ENCODE measurements at regions not wholly inside any gene's neighbourhood (a gene's known extent, or its start where the extent isn't known, plus 50 kb on each side); places are given as distances from the start of the nearest gene placed in this dataset.

DNA sequence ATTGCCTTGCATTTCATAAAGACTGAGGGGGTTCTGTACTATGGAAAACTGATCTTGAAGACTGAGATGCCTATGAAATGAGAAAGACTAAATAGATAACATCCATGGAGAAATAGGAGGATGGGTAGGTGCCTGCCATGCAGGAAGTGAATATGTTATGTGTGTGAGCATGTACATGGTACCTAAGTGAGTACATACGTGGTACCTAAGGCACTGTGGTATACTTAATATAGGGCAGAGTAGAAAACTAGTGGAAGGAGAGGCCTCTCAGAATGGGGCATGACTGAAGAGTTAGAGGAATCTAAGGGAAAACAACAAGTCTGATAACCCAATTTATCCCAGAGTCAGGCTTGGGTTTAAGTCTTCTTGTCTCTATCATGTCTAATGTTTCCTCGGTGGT, 161.8 kb upstream of the DCN start:
- Histone ChIP-seq H3K36me3 (ENCODE audit: insufficient read depth, low read length) (no peaks in the 10 kb centered on the region), H3K4me1 (ENCODE audit: insufficient read depth, low read length) (no peaks in the 10 kb centered on the region)
- WGBS, result 95% methylated on average over 2 of the region's 2 CpGs

DNA sequence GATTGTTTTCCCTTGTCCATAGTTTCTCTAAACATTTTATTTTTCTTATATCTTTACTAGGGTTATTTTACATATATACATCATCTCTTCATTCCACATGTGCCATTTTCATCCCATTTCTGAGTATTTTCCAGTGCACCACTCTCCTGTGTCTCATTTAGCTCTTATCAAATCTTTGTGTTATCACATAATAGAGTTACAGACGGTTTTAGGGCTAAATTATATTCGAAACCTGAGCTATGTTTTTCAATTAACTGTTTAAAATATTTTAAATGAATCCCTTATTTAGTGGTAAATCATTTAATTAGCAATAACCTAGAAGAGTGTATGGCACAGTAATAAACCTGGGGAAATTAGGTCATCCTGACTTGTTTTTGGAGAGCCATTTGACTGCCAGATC, 160.4 kb upstream of the DCN start:
- no CpG with 5 or more reads among the region's 2 CpGs for WGBS
- Histone ChIP-seq H3K9me3 (ENCODE audit: insufficient read depth, low read depth, low read length) (no peaks in the 10 kb centered on the region), H3K9ac (ENCODE audit: low read depth, low read length) (no peak overlapping the region)

More for the DNA sequence above, 161.8 kb upstream of the DCN start:
- H3K9me3 ChIP-seq (ENCODE audit: insufficient read depth, low read depth, low read length), result no peaks in the 10 kb centered on the region
- H3K27me3 ChIP-seq (ENCODE audit: insufficient read depth, low read length), result no peaks in the 10 kb centered on the region
- no peak overlapping the region for H3K9ac ChIP-seq (ENCODE audit: low read depth, low read length)
- H3K27ac ChIP-seq (ENCODE audit: low read depth, low read length), result no peak overlapping the region
- H3K4me3 ChIP-seq (ENCODE audit: low read length), result no peak overlapping the region

DNA sequence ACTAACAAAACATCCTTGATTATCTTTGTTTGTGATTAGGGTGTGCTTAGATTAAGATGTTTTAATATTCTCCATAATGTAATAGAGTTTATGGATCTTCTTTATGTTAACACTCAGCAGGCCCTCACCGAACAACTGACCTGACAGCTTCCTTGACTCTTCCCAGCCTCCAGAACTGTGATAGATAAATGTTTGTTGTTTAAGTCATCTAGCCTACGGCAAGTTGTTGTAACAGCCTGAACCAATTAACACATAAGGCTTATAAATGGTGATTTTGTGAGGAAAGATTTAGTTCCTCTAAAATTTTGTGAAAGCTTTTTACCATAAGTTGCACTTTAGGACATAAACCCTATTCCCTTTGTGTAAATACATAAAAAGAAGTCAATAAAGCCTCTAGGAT, 156.5 kb upstream of the DCN start:
- Histone ChIP-seq H3K27ac (ENCODE audit: low read depth, low read length) (no peak overlapping the region), H3K4me1 (ENCODE audit: insufficient read depth, low read length) (no peaks in the 10 kb centered on the region), H3K4me3 (ENCODE audit: low read length) (no peak overlapping the region), H3K27me3 (ENCODE audit: insufficient read depth, low read length) (no peaks in the 10 kb centered on the region), H3K9me3 (ENCODE audit: insufficient read depth, low read depth, low read length) (no peaks in the 10 kb centered on the region), H3K9ac (ENCODE audit: low read depth, low read length) (no peak overlapping the region), H3K36me3 (ENCODE audit: insufficient read depth, low read length) (no peaks in the 10 kb centered on the region)
- no CpG with 5 or more reads among the region's 2 CpGs for WGBS

More for the DNA sequence above, 160.4 kb upstream of the DCN start:
- Histone ChIP-seq H3K4me3 (ENCODE audit: low read length) (no peak overlapping the region), H3K27me3 (ENCODE audit: insufficient read depth, low read length) (no peaks in the 10 kb centered on the region), H3K36me3 (ENCODE audit: insufficient read depth, low read length) (no peaks in the 10 kb centered on the region), H3K27ac (ENCODE audit: low read depth, low read length) (no peak overlapping the region), H3K4me1 (ENCODE audit: insufficient read depth, low read length) (no peaks in the 10 kb centered on the region)

DNA sequence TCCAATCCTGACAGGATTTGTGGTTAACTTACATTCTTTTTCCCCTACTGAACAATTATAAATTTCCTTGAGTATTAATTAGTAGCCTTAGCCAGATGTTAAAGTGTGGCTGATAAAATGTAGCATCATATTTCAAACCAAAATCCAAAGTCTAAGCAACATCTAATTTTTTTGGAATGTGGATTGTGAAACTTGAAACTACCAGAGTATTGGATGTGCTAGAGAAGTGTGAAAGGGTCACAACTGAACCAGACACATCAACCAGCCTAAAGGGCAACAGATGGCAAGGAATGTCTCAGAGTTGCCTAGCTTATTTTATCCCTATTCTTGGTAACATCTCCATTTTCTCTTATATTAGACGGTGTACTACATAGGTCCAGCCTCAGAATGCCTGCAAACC, 153.1 kb upstream of the DCN start:
- Histone ChIP-seq H3K36me3 (ENCODE audit: insufficient read depth, low read length) (no peaks in the 10 kb centered on the region), H3K4me1 (ENCODE audit: insufficient read depth, low read length) (no peaks in the 10 kb centered on the region), H3K27ac (ENCODE audit: low read depth, low read length) (no peak overlapping the region), H3K9me3 (ENCODE audit: insufficient read depth, low read depth, low read length) (no peaks in the 10 kb centered on the region), H3K27me3 (ENCODE audit: insufficient read depth, low read length) (no peaks in the 10 kb centered on the region), H3K9ac (ENCODE audit: low read depth, low read length) (no peak overlapping the region), H3K4me3 (ENCODE audit: low read length) (no peak overlapping the region)
- 97% methylated on average over 1 of the region's 1 CpG for WGBS

DNA sequence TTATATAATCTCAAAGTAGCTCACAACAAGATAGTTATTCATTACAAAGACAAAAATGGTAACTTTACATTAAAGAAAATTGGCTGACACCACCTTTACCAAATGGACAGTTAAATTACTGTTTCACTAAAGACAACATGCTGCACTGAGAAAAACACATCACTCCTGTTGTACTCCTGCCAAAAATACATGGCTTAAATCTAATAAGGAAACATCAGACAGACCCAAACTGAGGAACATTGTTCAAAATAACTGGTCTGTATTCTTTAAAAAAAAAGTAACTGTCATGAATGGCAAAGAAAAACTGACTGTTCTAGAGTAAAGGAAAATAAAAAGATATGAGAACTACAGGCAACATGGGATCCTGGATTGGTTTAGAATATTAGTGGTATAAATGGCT, 151.3 kb upstream of the DCN start:
- Histone ChIP-seq H3K4me1 (ENCODE audit: insufficient read depth, low read length) (no peaks in the 10 kb centered on the region), H3K9me3 (ENCODE audit: insufficient read depth, low read depth, low read length) (no peaks in the 10 kb centered on the region), H3K27me3 (ENCODE audit: insufficient read depth, low read length) (no peaks in the 10 kb centered on the region)

DNA sequence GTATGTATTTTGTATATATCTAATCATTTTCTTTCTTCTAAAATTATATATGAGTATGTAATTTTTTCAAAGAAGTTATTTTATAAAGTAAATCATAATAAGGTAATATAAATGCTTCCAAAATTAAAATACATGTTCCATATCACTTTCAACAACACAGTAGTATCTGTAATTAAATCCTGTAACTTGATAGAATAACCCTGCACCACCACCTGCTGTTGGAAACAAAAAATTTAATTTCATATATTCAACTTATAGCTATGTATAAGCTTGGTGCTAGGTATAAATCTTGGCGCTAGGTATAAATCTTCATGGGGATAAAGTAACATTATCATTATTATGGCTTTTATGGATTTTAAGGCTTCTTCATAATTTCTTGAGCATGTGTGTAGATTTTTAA, 149.7 kb upstream of the DCN start:
- H3K36me3 ChIP-seq (ENCODE audit: insufficient read depth, low read length), result no peaks in the 10 kb centered on the region
- H3K27ac ChIP-seq (ENCODE audit: low read depth, low read length), result no peak overlapping the region
- H3K27me3 ChIP-seq (ENCODE audit: insufficient read depth, low read length), result no peaks in the 10 kb centered on the region
- H3K4me3 ChIP-seq (ENCODE audit: low read length), result no peak overlapping the region
- H3K4me1 ChIP-seq (ENCODE audit: insufficient read depth, low read length), result no peaks in the 10 kb centered on the region
- no CpG with 5 or more reads among the region's 1 CpG for WGBS
- no peaks in the 10 kb centered on the region for H3K9me3 ChIP-seq (ENCODE audit: insufficient read depth, low read depth, low read length)
- H3K9ac ChIP-seq (ENCODE audit: low read depth, low read length), result no peak overlapping the region

More for the DNA sequence above, 151.3 kb upstream of the DCN start:
- H3K4me3 ChIP-seq (ENCODE audit: low read length), result no peak overlapping the region
- no peak overlapping the region for H3K27ac ChIP-seq (ENCODE audit: low read depth, low read length)
- H3K9ac ChIP-seq (ENCODE audit: low read depth, low read length), result no peak overlapping the region
- H3K36me3 ChIP-seq (ENCODE audit: insufficient read depth, low read length), result no peaks in the 10 kb centered on the region

DNA sequence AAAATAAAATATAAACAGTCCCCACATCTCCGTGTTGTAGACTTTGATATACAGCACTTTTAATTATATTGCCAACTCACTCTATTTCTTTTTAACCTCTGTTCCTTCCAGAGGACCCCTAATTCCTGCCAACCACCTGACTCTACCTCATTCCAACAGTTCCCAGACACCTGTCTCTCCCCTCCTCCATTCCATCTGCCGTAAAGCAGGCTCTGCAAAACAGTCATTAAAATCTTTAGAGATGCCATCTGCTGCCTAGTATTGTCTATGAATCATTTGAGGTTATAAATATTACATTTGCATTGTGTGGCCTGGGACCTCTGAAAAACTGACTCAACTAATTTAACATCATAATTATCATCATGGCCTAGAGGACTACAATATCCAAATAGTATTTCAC, 148.8 kb upstream of the DCN start:
- Histone ChIP-seq H3K27ac (ENCODE audit: low read depth, low read length) (no peak overlapping the region), H3K4me1 (ENCODE audit: insufficient read depth, low read length) (no peaks in the 10 kb centered on the region), H3K27me3 (ENCODE audit: insufficient read depth, low read length) (no peaks in the 10 kb centered on the region), H3K9me3 (ENCODE audit: insufficient read depth, low read depth, low read length) (no peaks in the 10 kb centered on the region), H3K4me3 (ENCODE audit: low read length) (no peak overlapping the region), H3K9ac (ENCODE audit: low read depth, low read length) (no peak overlapping the region), H3K36me3 (ENCODE audit: insufficient read depth, low read length) (no peaks in the 10 kb centered on the region)
- WGBS, result 93% methylated on average over 2 of the region's 2 CpGs

DNA sequence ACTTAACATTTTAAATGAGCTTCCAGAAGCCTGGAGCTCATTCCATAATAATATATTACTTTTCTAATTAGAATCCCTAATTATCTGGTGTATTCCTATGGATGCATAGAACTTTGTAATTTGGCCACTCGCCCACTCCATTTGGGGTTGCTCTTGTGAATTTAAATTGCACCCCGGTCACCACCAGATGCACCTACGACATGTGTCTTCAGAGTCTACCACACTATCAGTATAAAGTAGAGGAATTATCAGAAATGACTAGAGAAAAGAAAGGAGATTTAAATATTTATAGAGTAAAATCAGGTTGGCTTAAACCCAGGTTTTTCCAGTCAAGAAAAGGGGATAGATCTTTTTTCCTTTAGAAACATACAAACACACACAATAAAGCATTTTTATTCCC, 145.8 kb upstream of the DCN start:
- 94% methylated on average over 3 of the region's 3 CpGs for WGBS
- no peaks in the 10 kb centered on the region for H3K4me1 ChIP-seq (ENCODE audit: insufficient read depth, low read length)
- H3K9ac ChIP-seq (ENCODE audit: low read depth, low read length), result no peak overlapping the region
- no peaks in the 10 kb centered on the region for H3K27me3 ChIP-seq (ENCODE audit: insufficient read depth, low read length)
- no peaks in the 10 kb centered on the region for H3K9me3 ChIP-seq (ENCODE audit: insufficient read depth, low read depth, low read length)
- no peak overlapping the region for H3K27ac ChIP-seq (ENCODE audit: low read depth, low read length)
- H3K4me3 ChIP-seq (ENCODE audit: low read length), result no peak overlapping the region
- no peaks in the 10 kb centered on the region for H3K36me3 ChIP-seq (ENCODE audit: insufficient read depth, low read length)

DNA sequence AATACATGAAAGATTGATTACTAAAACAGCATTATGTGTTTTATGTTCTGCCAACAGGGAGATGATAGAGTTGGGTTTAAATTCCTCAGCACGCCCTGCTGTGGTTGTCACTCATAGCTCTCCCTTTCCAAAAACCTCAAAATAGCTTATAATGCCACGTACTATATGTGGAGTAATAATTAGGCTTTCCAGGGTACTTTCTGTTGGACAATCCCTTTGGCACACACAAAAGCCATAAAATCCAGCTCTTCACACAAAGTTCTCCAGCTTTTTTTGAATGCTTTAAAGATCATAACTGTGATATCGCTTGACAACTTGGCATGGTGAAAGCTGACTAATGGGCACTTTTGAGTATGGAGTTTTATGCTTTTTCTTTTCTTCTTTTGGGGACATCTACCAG, 145.3 kb upstream of the DCN start:
- no peaks in the 10 kb centered on the region for H3K4me1 ChIP-seq (ENCODE audit: insufficient read depth, low read length)
- H3K27me3 ChIP-seq (ENCODE audit: insufficient read depth, low read length), result no peaks in the 10 kb centered on the region
- 98% methylated on average over 3 of the region's 3 CpGs for WGBS
- no peak overlapping the region for H3K4me3 ChIP-seq (ENCODE audit: low read length)
- no peaks in the 10 kb centered on the region for H3K9me3 ChIP-seq (ENCODE audit: insufficient read depth, low read depth, low read length)
- no peak overlapping the region for H3K27ac ChIP-seq (ENCODE audit: low read depth, low read length)
- no peak overlapping the region for H3K9ac ChIP-seq (ENCODE audit: low read depth, low read length)
- no peaks in the 10 kb centered on the region for H3K36me3 ChIP-seq (ENCODE audit: insufficient read depth, low read length)

DNA sequence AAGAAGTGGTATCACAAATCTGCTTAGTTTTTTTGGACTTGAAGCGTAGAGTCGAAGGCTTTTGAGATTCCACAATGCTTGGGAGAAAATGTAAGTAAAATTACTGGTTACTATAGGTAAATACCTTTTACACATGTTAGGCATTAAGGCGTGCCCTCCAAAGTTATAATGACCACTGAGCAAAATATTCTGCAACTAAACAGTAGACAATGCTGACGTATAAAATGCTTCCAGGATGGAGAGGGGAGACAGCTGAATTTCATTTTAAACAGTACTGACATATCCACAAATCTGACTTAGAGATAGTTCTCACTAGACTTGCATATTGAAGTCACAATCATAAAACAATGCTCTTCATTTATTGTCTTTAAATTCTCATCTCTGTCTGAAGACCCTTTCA, 144.5 kb upstream of the DCN start:
- no peak overlapping the region for H3K27ac ChIP-seq (ENCODE audit: low read depth, low read length)
- no peaks in the 10 kb centered on the region for H3K36me3 ChIP-seq (ENCODE audit: insufficient read depth, low read length)
- 96% methylated on average over 4 of the region's 4 CpGs for WGBS
- no peak overlapping the region for H3K4me3 ChIP-seq (ENCODE audit: low read length)
- no peak overlapping the region for H3K9ac ChIP-seq (ENCODE audit: low read depth, low read length)
- H3K4me1 ChIP-seq (ENCODE audit: insufficient read depth, low read length), result no peaks in the 10 kb centered on the region
- no peaks in the 10 kb centered on the region for H3K27me3 ChIP-seq (ENCODE audit: insufficient read depth, low read length)
- no peaks in the 10 kb centered on the region for H3K9me3 ChIP-seq (ENCODE audit: insufficient read depth, low read depth, low read length)

DNA sequence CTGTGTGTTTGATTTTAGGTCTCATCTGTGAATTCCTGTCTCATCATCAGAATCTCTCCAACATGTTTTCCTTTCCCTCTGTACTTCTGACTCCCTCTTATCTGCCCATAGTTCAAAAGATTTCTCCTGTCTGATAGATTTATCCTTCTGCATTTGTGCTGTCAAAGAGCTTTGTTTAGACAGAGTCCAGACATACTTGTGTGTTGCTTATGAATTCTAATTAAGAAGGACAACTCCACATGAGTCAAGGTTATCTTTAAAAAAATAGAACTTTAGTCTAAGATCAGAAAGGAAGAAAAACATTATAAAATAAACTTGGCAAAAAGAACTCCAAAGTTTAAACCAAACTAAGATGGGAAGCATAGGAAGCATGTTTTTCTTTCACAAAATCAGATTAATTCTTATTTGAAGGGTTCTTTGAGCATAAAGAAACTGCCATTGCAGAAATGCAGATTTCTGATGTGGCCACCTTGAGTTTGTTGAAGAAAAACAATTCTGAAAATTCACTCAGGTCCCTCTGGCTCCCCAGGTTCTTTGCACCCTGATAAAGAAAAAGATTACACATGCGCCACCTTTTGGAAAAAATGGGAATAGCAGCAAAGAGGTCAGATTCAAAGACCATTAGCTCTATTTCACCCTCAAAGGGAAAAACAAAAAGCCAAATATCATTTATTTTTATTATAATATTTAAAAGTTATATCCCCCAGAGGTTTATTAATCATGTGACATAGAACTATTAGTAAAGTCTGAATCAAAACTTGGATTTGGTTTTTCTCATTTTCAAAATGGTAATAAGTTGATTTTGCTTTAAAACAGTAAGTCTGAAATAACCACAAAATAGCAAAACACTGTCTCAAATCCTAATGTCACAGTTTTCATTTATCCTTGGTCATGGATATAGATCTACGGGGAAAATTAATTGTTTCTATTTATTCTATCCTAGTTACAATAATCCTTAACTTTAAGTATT, 143.7 kb upstream of the DCN start:
- WGBS, result 0% methylated on average over 1 of the region's 2 CpGs
- Histone ChIP-seq H3K36me3 (ENCODE audit: insufficient read depth, low read length) (no peaks in the 10 kb centered on the region), H3K27ac (ENCODE audit: low read depth, low read length) (no peak overlapping the region), H3K4me1 (ENCODE audit: insufficient read depth, low read length) (no peaks in the 10 kb centered on the region), H3K9ac (ENCODE audit: low read depth, low read length) (no peak overlapping the region), H3K9me3 (ENCODE audit: insufficient read depth, low read depth, low read length) (no peaks in the 10 kb centered on the region), H3K27me3 (ENCODE audit: insufficient read depth, low read length) (no peaks in the 10 kb centered on the region), H3K4me3 (ENCODE audit: low read length) (no peak overlapping the region)

DNA sequence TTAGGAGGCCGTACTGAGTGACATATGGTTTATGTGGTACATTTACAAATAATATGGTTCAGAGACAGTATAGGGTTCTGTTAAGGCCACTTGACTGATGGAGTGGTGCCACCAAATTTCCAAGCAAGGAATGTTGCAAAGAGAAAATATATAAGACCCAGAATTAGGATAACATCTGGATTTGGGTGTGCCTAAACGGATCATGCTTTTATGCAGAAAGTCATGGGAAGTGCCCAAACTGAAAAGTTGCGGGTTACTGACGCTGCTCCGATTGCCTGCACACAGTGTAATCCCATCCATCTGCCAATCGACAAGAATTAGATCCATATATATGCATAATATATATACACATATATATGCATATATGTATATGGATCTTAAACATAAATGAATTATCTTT, 138.4 kb upstream of the DCN start:
- Histone ChIP-seq H3K27me3 (ENCODE audit: insufficient read depth, low read length) (no peaks in the 10 kb centered on the region), H3K9ac (ENCODE audit: low read depth, low read length) (no peak overlapping the region), H3K4me1 (ENCODE audit: insufficient read depth, low read length) (peaks cover 7% of the 10 kb centered on the region), H3K4me3 (ENCODE audit: low read length) (no peak overlapping the region), H3K9me3 (ENCODE audit: insufficient read depth, low read depth, low read length) (no peaks in the 10 kb centered on the region), H3K27ac (ENCODE audit: low read depth, low read length) (no peak overlapping the region), H3K36me3 (ENCODE audit: insufficient read depth, low read length) (no peaks in the 10 kb centered on the region)
- WGBS, result 96% methylated on average over 4 of the region's 6 CpGs
